T-helper 9 cell (primary cell): ENCODE measurements at regions not wholly inside any gene's neighbourhood (a gene's known extent, or its start where the extent isn't known, plus 50 kb on each side); places are given as distances from the start of the nearest gene placed in this dataset.
A peak's percentile ranks its signal among the peaks of the same experiment; 100 is the strongest.
"Not testable (repeated sequence)": the region's sequence is repeated elsewhere in the genome, so short reads cannot be mapped to it uniquely, and the experiment has no call there.

Experiments used
- DNase-seq: peaks from one replicate; pipeline ENCODE4 v3.0.0-alpha.2; 2020

DNA sequence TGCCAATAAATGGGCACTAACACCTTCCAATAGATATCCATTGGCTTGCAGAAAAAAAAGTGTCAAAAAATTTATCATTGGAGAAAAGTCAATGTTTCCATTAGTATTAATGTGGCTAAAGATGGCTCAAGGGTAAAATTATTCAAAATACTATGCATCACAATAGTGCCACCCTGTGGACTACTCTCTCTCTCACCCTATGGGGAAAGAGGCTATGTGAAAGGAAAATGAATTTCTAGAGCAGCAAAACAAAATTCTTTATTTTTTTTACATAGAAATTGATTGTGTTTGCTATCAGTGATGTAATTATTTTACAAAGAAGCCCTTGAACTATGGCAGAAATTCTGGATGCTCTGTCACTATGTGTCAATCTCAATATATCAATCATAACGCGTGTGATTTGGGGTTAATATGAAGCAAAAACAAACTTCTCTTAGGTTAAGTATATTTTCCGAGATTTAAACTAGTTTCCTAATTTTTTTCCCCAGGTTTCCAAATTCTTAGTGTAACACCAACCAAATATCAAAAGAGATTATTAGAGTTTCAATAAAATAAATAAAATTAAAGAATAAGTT, 193.9 kb downstream of the USP22 start:
- DNase-seq = not testable (repeated sequence)

DNA sequence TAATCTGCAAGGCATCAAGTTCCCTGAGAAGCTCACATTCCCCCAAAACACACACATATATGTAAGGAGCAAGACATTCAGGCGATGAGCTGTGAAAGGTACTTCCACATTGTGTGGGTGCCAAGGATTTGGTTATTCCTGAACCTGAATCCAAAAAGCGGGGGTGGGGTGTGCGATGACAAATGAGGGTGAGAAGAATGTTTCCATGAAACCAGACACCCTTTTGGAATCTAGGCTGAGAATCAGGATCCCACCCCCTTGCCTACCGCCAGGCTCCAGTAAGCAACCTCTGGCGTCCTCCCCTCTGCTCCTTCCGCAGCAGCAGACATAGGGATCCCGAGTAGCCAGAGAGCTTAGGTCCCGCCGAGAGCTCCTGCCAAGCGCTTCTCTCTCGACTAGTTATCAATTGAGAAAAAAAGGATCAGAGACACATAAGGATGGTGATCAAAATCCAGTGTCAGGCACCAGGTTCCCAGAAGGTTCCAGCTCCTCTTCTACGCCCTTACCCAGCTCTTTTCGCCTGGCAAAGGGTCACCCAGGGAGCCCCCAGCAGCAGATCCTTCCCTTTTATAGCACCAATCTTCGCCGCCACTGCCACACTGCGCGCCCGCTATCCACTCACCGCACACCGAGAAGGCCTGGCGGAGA, 191.1 kb downstream of the USP22 start:
- DNase-seq = not testable (repeated sequence)

DNA sequence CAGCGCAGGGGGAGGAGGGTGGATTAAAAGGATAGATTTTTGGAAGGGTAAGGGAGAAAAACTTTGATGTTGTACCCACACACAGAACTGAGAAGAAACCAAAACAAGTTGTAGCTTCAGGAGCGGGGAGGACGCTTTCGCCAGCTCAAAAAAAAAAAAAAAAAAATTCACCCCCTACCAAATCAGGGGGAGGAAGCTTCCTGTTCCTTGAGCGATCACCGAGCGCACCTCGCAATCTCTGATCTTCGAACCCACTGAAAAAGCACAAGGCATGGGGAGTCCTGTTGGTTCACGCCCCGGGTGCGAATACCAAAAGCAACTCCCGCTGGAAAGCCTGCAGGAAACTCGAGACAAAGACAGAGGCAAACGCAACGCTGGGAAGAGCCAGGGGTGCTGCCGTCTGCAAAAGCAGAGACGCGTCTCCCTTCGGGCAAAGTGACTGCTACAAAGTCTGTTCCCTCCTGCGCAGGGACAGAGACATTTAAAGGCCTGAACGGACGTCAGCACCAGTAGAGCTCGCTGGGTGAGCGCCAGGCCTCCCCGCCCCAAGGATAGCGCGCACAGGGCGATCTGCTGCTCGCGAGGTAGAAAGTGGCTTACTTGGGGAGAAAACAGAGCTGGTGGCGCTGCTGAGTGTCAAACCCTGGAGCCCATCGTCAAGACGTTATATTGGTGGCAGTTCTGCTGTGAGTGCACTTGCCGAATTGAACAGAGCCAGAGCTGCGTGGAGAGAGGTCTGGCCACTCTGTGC, 190.4 kb downstream of the USP22 start:
- no peak for DNase-seq

DNA sequence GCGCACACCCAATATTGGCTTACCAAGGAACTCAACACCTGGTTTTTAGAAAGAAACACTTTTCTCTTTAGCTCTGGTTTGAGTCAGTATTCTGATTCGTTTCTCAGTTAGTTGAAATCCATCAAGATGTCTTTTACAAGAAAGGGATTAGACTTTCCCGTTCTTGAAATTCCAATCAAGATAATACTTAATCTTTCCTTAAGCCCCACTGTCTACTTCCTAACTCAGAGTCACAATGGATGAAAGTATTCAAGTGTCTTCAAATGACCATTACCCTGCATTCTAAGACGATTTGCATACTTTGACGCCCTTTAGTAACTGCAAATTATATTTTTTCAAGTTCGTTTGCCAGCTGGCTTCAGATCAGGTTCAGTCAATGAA, 189.8 kb downstream of the USP22 start:
- DNase-seq = no peak

DNA sequence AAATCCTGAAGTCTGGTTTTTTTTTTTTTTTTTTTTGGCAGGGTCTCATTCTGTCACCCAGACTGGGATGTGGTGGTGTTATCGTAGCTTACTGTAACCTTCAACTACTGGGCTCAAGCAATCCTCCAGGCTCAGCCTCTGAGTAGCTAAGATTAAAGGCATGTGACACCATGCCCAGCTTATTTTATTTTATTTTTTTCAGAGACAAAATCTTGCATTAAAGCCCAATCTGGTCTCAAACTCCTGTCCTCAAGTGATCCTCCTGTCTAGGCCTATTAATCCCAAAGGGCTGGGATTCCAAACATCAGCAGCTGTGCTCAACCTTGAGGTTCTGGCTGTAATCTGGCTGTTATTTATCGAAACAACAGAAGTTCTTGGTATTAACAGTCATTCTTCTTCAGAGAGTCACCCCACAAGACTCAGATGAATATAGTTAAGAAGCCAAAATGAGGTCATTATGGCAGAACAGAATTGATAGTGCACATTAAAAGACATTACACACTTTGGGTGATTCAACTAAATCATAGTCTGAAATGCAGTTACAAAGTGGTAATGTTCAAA, 186.8 kb downstream of the USP22 start:
- not testable (repeated sequence) for DNase-seq

DNA sequence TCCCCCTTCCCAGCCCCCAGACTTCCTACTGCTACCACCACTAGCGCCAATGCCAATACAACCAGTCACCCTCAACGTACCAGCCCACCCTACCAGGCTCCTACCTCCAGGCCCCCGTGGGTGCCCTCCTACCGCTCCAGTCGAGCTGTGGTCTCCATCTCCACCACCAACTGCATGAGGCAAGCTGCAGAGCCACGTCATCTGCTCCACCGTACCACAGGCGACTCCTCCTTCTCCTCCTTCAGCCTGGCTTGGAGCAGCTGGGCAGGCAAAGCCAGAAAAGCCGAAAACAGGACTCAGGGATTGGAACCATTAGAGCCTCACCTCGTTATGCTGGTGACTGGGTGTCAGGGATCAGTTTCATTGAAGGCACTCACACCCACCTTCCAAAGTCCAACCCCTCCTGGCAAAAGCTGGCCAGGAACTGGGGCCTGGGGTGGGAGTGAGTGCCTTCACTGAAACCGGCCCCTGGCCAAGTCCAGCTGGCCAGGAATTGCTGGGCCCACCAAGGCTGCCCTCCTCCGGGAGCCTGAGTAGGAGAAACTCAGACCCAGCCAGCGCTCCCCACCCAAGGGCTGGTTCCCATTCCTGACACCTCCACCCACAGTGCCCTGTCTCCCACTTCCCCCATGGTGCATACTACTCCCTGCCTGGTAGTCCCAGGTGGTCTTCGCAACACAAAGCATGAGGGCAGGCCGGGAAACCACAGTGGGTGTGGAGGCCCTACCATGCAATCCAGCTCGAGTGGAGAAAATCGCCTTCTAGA, 176.2 kb downstream of the USP22 start:
- not testable (repeated sequence) for DNase-seq

DNA sequence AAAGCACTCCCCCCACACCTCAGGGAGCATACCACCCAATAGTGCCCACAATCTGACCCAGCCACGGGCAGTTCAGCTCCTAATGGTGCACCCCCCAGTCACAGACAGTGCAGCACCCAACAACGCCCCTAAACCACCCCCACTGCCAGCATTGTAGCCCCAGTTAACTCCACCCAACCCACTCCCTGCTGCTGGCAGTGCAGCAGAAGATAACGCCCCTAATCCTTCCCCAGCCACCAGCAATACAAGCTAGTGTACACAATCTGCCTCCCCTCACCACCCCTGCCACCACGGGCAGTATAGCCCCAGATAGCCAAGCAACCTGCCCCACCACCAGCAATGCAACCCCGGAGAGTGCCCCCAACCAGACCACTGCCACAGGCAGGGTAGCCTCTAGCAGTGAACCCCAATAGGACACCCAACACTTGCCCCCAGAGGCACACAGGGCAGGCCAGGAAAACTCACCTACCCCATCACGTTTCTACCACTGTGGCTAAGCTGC, 175.3 kb downstream of the USP22 start:
- DNase-seq = not testable (repeated sequence)

DNA sequence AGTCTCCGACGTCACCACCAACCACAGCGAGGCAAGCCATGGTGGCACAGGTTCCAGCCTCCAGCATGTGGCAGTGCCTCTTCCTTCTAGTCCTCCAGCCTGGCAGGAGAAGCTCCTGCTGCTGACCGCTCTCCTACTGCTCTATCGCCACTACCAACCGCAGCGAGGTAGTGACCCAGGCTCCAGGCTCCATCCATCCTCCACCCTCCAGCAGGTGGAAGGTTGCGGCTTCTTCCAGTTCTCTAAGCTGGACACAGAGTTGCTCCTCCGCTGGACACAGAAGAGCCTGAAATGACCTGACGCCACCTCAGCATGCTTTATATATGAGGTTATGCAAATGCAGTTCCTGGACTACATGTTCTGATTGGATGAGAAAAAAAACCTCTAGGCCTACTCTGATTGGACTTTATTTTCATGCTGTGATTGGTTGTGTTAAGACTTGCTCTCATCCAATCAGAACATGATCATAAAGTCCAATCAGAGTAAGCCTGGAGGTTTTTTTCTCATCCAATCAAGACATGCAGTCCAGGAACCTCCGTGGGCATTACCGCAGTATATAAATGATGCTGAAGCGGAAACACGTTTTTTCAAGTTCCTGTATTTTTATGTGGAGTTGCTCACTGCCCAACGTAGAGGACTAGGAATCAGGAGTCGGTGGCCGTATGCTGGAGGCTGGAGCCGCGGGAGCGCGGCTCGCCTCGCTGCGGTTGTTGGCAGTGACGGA, 174.7 kb downstream of the USP22 start:
- not testable (repeated sequence) for DNase-seq

DNA sequence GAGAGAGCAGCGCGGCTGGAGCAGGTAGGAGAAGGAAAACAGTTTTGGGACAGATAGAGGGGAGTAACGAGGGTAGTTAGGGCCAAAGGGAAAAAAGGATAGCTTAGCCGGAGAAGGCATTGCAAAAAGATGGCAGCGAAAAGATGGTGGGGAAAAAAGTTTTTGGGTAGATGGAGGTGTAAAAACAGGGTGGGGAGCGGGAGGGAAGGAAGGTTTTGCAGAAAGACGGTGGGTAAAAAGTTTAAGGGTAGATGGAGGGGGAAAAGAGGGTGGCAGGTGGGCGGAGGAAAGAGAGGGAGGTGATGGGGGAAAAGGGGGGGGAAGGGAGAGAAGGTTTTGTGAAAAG, 174.2 kb downstream of the USP22 start:
- DNase-seq = not testable (repeated sequence)

DNA sequence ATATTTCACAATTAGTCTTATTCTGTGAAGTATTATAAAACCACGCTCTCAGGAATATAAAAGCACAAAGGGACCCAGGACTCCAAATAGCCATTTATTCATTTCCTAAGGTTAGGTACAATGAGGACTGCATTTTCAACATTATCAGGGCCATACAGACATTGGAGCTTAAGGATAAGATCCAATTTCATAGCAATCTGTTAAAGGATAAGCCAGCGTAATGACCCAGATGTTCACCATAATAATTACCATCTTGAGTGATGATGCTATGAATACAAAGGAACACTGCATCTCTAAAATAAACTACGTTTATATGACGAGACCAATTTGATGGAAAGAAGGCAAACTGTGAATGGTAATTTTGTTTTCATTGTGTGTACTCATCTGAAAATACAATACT, 169.6 kb downstream of the USP22 start:
- DNase-seq = not testable (repeated sequence)

DNA sequence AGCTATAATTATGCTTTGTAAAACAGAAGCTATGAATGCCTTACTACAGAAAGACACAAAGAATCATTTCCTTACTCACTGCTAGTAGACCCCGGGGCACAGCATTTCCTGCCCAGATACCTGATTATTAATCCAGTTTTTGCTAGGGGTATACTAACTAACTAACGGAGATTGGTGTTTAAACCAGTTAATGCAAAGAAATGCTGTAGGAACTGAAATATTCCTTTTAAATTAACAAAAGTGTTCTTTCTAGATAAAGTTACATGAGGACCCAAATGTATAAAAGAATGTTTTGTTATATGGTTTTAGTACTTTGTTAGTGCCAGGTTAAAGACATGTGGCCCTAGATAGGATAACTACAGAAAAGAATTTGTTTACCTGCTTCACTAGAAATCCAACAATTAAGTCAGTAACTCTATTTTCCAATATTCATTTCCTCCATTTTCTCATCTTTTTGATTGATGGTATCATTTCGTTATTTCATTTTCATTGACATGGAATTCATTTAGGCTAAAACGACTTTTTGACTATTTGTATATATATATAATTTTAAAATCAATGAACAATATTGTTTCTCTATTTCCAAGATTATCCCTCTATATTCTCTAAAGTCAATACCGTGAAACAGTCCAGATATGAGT, 169.0 kb downstream of the USP22 start:
- not testable (repeated sequence) for DNase-seq

DNA sequence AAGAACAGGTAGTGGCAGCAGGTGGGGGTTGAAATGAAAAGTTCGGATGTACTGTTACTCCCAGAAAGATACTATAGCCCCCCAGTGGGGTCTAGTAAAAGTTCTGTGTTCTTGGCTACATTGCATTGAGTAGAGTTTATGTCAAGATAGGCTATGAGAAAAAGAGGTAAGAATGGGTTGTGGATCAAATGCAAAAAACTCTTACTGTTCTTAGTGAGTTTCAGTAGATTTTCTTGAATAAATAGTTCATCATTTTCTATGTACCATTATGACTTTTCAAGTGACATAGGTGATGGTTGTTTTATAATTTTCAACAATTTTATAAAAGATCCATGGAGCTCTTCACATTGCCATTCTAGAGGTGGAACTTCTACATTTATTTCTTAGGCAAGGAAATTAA, 165.4 kb downstream of the USP22 start:
- DNase-seq = not testable (repeated sequence)

DNA sequence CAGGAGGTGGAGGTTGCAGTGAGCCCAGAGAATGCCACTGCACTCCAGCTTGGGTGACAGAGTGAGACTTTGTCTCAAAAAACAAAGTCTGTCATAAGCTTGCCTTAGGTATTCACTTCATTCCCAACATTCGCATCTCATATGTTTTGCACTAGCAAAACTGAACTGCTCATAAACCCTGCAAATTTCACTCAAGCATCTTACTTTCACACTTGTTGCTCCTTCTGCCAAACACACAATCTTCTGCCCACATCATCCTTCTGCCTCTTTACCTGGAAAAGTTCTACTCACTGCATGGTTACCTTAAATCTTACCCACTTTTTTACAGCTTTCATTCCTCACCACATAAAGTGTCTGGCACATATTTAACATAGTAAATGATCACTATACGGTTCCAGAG, 152.5 kb downstream of the USP22 start:
- DNase-seq = no peak

DNA sequence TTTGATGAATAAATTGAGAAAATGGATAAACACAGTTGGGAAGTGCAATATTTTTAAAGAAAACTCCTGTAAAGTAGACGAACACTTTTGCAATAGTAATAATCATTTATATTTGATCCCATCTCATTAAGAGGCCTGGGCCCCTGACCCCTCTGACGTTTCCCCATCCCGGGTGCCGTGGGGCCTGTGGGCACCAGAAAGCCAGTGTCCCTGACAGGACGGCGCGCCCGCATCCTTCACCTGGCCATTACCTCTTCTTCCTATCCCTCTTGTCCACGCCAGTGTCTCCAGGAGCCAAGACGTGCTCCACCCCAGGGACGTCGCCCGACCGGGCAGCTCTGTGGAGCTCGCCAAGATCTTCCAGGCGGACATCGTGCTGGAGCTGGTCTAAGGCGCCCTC, 147.4 kb downstream of the USP22 start:
- DNase-seq = not testable (repeated sequence)

DNA sequence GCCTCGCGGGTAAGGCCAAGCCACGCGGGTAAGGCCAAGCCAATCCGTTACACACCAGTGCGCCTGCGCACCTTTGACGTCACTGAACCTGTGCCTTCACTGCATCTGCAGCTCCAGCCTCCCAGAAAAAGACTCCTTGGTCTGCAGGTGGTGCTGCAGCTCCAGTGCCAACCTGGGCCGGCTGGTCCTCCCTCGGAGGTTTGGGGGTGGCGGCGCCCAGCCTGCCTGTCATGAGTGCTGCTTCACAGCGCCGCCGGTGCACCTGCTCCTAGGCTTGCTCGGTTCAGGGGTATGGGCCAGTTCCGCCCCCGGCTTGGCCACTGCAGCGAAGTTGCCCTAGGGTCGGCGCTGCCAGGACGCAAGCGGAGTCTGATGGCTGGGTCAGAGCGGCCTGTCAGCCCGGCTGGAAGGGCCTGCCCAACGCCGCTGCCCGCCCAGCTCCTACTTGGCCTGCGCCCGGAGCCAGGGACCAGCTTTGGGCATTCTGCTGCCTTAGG, 146.6 kb downstream of the USP22 start:
- DNase-seq = peak; percentile 30

DNA sequence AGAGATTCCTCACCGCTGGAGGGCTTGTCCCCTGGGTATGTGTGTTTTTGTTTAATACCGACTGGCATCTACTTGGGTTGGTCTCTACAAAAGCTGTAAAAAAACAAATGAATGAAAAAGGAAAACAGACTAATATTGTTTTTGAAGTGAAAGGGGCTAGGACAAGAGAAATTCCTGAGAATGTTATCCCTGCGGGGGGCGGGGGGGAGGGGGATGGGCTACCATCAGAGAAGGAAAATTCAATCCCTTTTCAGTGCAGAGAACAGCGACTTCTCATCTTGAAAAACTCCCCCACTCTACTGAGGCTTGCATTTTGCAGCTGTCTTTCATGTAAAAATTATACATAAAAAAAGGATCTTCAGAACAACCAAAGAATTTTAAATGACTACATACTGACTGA, 144.1 kb downstream of the USP22 start:
- not testable (repeated sequence) for DNase-seq

DNA sequence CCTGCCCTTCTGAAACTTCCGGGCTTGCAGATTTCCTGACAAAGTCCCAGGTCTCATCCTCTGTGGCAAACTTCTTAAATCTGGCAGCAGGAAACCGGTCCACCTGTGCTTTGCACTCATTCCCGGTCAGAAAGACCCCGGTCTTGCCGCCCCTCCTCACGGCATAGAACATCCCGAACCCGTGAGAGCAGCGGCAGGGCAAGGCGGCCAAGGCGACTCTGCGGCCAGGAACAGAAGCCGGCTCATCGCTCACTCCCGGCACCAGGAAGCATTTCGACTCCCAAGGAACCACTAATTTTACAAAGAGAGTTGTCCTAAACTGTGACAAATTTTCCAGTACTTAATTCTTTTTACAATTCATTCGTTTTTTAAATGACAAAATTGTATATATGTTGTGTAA, 140.3 kb downstream of the USP22 start:
- not testable (repeated sequence) for DNase-seq

DNA sequence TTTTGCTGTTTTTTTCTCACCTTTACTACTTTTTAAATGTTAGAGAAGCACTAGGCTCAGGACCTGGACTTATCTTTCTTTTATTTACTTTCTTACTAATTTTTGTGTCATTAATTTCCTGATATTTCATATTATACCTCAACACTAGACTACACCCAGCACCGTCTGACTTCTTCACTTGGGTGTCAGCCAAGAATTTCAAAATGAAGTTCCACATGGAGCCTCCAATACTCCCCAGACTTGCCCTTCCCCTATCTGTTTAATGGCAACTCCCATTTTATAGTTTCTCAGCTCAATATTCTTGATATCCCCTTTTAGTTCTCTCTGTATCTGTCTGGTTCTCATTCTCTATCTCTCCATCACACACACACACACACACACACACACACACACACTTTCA, 139.3 kb downstream of the USP22 start:
- DNase-seq = not testable (repeated sequence)

DNA sequence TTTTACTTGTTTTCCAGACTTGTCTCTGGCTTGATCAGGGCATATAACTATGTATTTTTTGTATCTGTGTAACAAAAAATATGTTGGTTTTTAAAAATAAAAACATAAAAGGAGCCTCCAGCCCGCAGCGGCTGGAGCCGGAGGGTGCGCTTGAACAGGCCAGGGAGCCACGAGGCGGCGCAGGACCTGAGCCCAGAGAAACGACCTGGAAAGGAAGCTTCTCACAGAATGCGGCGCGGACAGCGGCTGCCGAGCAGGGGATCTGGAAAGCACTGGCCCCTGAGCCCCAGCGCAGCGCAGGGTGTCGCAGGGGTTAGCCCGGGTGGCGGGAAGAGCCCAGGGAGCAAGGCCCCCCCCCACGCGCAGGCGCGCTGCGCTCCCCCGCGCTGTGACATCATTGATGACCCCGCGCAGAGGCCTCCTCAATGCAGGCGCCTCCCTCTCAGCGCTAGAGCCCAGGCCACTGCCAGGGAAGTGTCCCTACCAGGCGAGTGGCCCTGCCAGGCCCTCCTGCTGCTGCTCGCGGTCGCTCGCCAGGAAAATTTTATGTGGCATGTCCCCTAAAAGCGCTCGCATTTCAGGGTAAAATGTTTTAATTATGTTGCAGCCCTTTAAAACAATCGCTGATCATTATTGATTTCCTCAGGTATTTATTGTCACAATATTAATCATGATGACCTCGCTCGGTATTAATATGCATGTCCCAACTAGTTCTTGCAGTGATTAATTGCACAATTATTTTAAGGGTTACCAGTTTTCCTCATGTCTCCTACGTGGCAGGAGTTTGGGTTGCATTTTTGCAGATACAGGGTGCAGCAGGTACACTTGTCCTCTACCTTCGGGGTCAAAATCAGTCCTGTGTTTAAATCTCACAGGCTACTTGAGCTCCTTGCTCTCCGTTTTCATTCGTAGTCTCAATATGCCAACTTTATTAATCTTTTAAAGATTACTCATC, 134.2 kb downstream of the USP22 start:
- peak; percentile 53 for DNase-seq

DNA sequence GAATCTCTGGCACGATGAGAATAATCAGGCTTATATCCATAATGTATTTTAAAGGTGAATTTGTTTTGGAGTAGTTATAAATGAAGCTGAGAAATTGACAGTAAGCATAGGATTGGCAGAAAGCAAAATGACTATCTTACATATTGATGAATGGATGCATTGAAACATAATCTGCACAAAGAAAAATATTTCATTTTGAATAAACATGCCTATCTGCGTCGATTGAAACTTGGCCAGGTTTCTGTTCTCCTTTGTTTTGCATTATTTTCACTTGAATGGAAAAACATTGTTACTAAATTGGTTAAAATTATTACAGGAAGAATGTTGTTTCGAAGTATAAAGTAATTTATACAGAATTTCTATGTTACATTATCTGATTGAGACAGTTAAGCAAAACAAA, 128.2 kb downstream of the USP22 start:
- DNase-seq = no peak
